ELR (cell line): ENCODE measurements at regions not wholly inside any gene's neighbourhood (a gene's known extent, or its start where the extent isn't known, plus 50 kb on each side); places are given as distances from the start of the nearest gene placed in this dataset.

Source experiments
- DNase-seq: peaks from one replicate; pipeline ENCODE4 v3.0.0-alpha.2; 2015; ENCODE audit warnings: low read depth

GRCh38 chr4:79466621-79467020, 58.6 kb upstream of the GK2 start:
- no peak for DNase-seq
